Activated effector memory CD4-positive, alpha-beta T cell treated with Interleukin-2 at 50 U/mL for 16 hours (primary cell): ENCODE measurements at regions not wholly inside any gene's neighbourhood (a gene's known extent, or its start where the extent isn't known, plus 50 kb on each side); places are given as distances from the start of the nearest gene placed in this dataset.

Source experiments
- DNase-seq: peaks from one replicate; pipeline ENCODE4 v3.0.0-alpha.2; 2020

DNA sequence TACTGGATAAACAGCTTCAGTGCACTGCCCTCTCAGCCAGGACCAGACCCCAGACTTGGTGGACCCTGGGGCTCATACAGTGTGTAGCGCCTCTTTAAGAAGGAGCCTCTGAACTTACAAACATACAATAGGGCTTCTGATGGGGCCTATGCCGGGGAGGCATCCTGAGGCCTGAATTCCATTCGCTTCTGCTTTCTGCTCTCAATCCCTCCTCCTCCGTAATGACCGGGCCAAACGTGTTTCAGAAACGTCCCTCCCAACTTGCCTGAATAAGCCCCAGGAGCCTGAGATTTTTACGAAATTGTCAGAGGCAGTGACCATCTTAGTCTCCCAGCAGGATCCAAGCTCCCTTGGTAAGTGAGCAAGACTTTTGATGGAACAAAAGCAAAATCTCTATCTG lies 128.1 kb upstream of the BOD1 start:
- no peak for DNase-seq

DNA sequence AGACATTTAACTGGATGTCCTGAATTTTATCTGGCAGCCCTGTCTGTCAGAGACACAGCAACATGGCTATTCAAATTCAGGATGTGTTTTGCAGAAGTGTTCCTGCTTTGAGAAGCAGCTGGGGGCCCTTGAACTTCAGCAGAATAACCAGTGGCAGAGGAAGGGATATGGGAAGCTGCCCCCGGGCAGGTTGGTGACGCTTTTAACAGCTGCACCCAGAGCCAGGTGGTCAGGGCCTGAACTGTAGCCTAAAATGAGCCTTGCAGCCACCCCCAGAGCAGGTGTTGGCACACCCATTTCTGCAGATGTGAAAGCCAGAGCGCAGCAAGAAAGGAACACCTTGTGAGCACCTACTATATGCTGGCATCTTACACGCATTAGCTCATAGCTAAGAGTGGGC lies 128.7 kb upstream of the BOD1 start:
- no peak for DNase-seq

- DNase-seq = no peak
These were observed 129.1 kb upstream of the BOD1 start for GRCh38 chr5:173745557-173745956.

GRCh38 chr5:173746047-173746646 lies 129.7 kb upstream of the BOD1 start:
- no peak for DNase-seq

DNA sequence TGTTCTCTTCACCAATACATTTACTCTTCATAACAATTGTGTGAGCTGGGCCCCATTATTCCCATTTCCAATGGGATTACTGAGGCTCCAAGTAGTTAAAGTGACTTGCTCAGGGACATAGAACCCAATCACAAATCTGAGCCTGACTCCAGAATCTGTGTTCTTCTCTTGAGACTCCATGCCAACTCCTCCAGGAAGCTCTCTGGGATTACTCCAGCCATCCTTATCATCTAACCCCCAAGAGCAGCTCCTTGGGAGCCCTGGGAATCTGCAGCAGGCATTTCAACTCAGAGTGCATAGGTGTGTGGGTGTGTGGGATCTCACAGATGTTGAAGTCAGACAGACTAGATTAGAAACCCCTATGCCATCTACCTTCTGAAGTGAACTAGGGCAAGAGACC lies 131.4 kb upstream of the BOD1 start:
- no peak for DNase-seq

DNA sequence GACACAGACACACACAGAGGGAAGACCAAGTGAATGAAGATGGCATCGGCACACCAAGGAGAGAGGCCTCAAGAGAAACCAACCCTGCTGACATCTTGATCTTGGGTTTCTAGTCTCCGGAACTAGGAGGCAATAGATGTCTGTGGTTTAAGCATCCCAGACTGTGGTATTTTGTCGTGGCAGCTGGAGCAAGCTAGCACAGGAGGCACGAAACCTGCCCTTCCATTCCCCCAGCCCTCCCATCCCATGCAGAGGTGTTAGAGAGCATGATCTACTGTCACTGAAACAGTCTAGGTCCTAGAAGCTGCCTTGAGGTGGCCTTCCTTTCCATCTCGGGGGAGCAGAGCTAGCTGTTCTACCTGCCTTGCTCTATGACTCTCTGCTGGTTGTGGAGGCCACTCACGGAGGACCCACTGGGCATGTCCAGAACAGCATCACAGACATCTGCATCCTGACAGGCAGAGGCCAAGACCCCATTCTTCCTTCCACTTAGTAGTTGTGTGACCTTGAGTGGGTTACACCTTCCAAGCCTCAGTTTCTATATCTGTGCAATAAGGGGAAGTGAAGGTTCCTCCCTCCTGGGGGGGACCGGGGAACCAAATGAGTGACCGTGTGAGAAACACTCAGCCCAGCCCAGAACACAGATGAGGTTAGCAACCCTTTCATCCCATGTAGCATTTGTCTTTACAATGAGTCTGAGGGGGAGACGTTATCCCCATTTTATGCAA lies 134.3 kb upstream of the BOD1 start:
- DNase-seq = no peak

DNA sequence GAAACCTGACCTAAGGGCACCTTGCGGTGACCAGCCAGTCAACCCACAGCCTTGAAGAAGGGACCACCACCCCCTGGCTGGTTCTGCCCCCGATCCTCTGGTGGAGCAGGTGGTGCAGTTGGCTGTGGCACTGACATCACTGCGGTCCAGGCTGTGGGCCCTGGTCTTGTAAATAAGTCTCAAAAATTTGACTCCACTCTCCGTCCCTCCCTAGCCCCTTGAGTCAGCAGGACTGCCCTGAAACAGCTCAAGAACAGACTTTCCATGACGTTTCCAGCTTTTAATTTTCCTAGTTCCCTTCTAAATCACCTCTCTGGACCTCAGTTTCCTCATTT lies 134.8 kb upstream of the BOD1 start:
- no peak for DNase-seq

- no peak for DNase-seq
These were observed 135.5 kb upstream of the CPEB4 start for GRCh38 chr5:173752653-173753052.

GRCh38 chr5:173753307-173754168 lies 134.6 kb upstream of the CPEB4 start:
- no peak for DNase-seq

- DNase-seq = no peak
These were observed 132.8 kb upstream of the CPEB4 start for GRCh38 chr5:173755319-173755718.

GRCh38 chr5:173757403-173758209 lies 130.5 kb upstream of the CPEB4 start:
- no peak for DNase-seq

DNA sequence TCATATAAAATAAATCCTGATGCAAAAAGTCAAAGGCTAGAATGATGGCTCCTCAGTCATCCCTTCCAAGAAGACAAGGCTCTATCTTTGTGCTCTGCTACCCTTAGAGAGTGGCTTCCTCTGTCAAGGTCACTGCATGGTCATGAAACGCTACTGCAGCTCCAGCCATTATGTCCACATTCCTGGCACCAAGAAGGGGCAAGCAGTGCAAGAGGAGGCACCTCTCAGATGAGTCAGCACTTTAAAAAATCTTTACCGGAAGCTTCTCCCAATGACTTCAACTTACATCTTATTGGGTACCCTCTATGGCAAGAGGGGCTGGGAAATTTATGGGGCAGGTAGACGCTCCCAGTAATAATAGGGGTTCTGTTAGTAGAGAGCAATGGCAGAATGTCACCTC lies 129.5 kb upstream of the CPEB4 start:
- DNase-seq = no peak

- DNase-seq = no peak
These were observed 128.5 kb upstream of the CPEB4 start for GRCh38 chr5:173759691-173760090.

DNA sequence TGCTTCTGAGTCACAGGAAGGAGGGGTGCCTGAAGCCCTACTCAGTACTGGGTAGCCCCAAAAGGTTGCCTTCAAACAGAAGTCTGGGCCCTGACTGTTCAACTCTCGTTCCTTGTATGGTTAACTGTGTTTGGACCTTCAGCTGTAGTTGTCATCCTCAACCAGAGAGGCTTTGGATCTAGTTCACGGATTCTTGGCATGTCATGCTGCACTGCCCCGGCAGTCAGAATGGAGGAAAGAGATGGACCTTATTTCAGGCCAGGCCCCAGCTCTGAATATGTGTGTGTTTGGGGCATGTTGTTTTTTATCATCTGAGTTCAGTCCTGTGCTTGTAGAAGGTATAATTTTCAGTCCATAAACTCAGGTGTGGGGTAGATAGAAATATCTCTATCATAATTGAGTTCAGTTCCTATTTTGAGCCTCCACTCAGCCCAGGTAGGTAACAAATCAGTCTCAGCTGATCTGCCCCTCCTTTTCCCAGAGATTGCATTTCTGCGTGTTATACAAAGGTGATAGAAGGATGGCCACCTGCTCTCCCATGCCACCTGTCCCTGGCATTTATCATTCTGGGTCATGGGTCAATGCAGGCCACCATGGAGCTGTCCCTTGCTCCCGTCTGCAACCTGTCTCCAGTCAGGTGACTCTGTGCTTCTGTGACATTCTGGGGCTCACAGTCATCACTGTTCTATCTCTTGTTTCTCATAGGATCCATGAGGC lies 127.5 kb upstream of the CPEB4 start:
- DNase-seq = no peak

DNA sequence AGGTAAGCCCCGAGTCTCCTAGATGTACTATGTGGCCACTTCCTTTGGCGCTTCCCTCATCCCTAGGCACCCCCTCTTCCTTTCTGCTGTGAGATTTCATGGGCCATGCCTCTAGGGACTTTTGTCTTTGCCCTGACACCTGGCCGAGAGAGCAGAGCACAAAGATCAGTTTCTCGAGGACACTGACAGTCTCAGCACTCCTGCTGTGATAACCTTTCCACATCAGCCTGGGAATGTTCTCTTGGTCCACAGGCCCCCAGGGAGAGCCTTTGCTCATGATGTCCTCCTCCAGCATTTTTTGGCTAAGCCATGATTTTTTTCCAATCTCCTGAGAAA lies 127.0 kb upstream of the CPEB4 start:
- no peak for DNase-seq

DNA sequence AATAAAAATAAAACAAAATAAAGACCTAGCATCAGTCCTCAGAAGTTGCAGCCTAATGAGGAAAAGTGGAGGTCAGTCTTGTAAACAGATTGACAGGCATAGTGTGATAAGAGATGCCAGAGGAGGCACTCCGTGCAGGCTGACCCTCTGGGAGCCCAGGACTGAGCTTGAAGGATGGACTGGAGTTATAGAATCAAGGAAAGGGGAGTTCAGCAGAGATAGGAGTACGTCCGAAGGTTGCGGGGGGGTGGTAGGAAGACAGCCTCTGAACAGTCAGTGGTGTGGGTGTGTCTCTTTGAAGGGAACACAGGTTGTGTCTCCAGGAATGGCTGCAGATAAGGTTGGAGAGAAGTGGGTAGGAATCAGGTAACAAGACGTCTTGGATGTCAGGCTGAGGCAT lies 126.1 kb upstream of the CPEB4 start:
- no peak for DNase-seq

DNA sequence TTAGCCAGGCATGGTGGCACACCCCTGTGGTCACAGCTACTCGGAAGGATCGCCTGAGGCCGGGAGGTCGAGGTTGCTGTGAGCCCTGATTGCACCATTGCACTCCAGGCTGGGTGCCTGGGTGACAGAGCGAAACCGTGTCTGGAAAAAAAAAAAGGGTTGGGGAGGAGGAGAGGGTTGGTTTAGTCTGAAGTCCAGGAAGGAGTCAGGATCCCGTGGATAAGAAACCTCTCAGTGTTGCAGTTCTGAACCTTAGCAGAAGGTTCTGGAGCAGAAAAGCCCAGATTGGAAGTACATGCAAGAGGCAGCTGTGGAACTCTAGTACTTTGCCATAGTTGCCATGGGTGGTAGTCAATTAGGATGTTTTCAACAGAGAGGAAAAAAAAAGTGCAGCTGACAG lies 125.2 kb upstream of the CPEB4 start:
- no peak for DNase-seq

DNA sequence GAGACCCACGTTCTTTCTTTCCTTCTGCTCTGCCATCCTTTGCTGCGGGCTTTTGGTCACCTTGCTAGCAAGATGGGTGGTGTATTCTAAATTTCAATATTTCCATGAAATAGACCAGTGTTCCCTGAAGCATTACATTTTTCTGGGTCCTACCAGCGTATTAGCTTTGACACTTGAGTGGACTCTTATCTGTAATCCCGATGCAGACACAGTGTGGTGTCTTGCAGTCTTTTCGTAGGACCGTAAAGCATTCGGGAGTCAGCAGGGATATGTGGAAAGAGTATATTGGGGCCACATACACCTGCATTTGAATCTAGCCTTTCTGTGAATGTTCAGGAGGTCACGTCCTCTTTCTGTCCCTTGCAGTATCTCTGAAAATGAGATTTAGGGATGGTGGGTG lies 124.7 kb upstream of the CPEB4 start:
- no peak for DNase-seq

- DNase-seq = no peak
These were observed 123.7 kb upstream of the CPEB4 start for GRCh38 chr5:173764332-173765028.

GRCh38 chr5:173765029-173765644 lies 123.0 kb upstream of the CPEB4 start:
- DNase-seq = no peak

- DNase-seq = no peak
These were observed 122.5 kb upstream of the CPEB4 start for GRCh38 chr5:173765661-173766060.
